SHP77 treated with DMSO at 0.1 percent for 48 hours (cell line): ENCODE measurements at regions not wholly inside any gene's neighbourhood (a gene's known extent, or its start where the extent isn't known, plus 50 kb on each side); places are given as distances from the start of the nearest gene placed in this dataset.

Experiments
- DNase-seq: peaks from one replicate; lab custom pipeline; 2025; lab: John Stamatoyannopoulos, UW

- no peak for DNase-seq
Measured at GRCh38 chr15:95972041-95972553, 358.4 kb upstream of the NR2F2 start.

DNA sequence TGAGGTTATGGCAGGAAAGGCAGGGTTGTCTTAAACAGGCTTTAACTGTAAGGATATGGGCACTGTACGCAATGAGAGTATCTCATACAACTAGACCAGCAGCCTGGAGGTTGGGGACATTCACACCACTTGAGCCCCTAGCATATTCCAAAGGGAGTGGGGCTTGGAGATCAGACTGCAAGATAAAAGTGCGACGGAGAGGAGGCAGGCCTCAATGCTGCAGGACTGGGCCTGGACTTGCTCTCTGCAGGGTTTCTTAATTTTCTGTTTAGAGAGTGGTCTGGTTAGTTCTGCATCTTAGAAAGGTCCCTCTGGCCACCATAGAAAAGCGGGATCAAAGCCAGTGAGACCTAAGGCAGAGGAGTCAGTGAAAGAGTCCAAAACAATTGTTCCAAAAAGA is 357.7 kb upstream of the NR2F2 start:
- no peak for DNase-seq

GRCh38 chr15:95973566-95974256 is 356.8 kb upstream of the NR2F2 start:
- no peak for DNase-seq

DNA sequence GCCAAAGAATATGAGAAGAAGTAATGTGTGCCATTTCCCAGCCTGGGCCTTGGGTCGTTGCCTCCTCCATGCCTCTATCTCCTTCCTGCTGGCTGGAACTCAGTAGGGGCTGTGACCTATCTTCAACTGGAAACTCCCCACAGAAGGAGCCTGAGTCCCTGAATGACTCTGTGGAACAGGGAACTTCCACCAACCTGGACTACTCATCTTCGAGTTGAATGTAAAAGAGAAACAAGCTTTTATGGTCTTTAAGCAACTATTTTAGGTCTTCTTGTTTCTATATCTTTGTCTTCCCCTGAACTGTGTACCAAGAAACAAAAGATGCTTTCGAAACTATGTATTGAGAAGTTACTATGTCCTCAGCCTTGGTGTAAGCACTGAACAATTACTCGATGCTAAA is 355.3 kb upstream of the NR2F2 start:
- DNase-seq = no peak

DNA sequence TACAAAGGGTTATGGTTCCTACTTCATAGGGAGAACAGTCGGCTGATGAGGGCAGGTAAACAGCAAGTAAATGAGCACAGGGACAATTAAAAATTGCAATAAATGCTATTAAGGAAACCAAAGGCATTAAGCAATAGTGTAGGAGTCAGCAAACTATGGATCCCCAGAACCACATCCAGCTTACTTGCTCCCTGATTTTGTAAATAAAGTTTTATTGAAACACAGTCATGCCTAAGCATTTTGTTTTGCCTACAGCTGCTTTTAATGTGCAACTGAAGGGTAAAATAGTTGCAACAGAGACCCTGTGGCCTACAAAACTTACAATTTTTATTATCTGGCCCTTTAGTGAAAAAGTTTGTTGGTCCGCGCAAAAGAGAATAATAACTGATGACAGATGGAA is 351.2 kb upstream of the NR2F2 start:
- DNase-seq = no peak

- no peak for DNase-seq
Measured at GRCh38 chr15:95981209-95981608, 349.3 kb upstream of the NR2F2 start.

GRCh38 chr15:95987299-95987698 is 343.2 kb upstream of the NR2F2 start:
- DNase-seq = no peak

DNA sequence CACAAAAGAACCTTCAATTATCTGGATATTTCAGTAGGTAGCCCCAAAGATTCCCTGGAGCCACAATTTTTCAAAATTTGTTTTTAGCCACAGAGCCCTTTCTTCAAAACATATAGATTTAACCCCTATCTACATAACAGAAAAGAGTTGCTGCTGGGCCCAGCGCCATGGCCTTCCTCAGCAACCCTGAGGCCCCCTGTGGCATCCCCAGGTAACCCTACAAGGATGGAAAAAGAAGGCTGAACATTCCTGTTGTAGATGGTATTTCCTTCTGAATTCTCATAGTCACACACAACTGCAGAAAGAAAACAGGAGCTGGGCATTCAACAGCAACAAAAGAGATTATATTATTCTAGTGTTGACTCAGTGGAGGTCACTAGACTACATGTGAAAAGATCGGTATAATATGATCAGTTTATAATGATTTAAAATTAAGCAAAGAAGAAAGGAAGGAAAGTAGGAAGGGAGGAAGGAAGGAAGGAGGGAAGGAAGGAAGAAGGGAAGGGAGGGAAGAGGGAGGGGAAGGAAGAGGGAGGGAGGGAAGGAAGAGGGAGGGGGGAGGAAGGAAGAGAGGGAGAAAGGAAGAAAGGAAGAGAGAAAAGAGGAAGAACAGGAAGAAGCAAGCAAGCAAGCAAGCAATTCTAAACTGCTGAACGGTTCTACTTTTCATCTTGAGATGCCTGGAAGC is 342.5 kb upstream of the NR2F2 start:
- DNase-seq = no peak

DNA sequence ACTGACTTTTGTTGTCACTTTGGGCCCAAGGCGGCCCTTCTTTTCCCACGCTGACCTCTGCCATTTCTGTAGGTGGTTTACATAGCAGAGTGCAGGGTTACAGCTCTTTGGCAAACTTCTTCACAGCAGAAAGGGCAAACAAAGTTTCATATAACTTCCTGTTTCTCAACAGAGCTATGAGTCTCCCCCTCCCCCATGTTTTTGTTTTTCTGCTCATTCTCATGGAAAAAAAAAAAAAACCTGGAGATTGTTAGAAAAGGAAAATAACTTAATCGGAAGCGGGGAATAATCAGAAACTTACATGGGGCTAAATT is 342.0 kb upstream of the NR2F2 start:
- DNase-seq = no peak

DNA sequence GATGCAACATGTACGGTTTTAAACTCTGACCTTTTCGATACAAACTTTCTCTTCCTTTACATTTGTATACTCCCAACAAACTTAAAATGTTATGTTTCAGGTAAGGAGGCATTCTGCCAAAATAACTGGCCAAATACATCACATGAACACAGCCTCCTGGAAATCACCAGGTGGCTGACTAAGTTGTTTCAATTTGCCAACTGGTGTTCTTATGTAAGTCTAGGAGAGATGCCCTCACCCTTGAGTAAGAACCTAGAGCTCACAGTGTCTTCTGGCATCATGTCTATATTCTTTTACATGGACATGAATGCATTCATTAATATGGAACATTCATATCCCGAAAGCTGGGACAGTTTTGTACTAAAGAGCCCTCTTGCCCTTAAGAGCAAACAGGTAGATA is 341.1 kb upstream of the NR2F2 start:
- no peak for DNase-seq

DNA sequence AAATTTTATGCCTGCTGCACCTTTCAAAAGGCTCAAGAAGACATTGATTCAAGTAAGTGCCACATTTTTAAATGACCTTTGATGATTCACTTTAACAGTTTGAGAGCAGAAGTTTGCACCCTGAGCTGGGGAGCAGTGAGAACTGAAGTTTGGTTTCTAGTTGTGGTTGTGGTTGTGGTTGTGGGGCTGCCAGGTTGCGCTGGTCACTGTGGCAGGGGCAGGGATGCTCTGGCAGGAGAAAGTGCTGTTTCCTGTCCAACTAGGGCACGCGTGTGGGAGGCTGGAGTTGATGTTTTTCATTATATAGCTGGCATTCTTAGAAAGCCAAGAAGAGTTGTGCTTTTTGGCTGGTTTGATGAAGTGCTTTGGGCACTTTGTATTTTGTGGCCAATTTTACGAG is 339.7 kb upstream of the NR2F2 start:
- no peak for DNase-seq

- no peak for DNase-seq
Measured at GRCh38 chr15:95994418-95994817, 336.1 kb upstream of the NR2F2 start.

- no peak for DNase-seq
Measured at GRCh38 chr15:95995375-95996168, 334.9 kb upstream of the NR2F2 start.

GRCh38 chr15:95996494-95996893 is 334.0 kb upstream of the NR2F2 start:
- no peak for DNase-seq

- DNase-seq = no peak
Measured at GRCh38 chr15:95998935-95999334, 331.6 kb upstream of the NR2F2 start.

DNA sequence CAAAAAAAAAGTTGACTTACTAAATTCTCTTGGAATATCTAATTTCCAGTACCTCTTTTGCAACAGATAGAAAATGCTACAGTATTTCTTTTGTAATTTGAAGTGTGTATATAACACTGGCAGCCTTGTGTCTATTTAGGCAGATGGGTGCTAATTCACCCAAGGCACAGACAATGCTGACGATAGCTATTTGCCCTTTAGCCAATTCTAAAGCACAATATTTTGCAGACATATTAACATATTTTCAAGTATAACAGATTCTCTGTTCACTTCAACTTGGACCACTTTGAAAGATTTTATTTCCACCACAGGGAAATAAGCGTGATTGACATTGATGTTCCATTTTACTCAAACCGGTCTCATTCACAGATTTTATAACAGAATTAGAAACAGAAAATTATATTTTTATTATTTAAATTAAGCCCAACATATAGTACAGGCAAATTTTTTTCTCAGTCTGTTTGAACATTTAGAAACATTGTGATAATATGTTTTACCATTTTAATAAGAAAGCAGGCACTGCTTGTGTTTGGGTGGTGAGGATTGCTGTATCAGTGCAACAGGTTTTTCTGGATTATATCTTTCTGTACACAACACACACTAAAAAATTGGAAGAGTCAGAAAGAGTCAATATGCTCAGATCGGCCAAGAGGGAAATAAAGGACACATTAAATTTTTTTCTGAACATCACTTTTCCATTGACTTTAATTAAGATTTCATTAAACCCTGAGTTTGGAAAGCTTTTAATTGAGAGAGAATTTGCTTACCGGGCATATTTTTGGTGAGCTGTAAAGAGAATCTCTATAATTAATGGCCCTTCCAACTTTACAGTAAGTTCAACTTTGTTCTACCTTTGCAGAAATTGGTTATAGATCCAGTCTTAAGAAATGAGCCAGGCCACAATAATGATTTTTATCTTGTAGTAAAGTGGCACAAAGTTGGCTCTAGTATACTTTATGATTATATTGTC is 327.3 kb upstream of the NR2F2 start:
- no peak for DNase-seq

GRCh38 chr15:96005906-96006305 is 324.6 kb upstream of the NR2F2 start:
- DNase-seq = no peak

- no peak for DNase-seq
Measured at GRCh38 chr15:96011136-96011535, 319.4 kb upstream of the NR2F2 start.

DNA sequence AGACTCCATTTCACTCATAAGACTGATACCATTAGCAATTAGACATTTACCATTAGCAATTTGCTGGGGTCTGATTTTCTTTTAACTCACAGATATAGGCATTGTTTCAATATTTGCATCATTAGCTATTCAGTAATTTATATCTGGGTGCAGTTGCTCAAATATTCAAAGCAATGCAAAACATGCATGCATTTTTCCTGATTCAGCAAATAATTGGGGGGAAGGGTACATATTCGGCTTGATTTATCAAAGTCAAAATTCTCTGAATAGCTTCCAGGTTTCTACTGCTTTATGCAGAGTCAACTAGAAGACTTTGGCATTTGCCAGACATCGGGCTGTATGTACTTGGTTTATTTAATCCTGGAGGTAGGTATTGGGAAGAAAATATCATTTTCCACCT is 315.6 kb upstream of the NR2F2 start:
- no peak for DNase-seq

DNA sequence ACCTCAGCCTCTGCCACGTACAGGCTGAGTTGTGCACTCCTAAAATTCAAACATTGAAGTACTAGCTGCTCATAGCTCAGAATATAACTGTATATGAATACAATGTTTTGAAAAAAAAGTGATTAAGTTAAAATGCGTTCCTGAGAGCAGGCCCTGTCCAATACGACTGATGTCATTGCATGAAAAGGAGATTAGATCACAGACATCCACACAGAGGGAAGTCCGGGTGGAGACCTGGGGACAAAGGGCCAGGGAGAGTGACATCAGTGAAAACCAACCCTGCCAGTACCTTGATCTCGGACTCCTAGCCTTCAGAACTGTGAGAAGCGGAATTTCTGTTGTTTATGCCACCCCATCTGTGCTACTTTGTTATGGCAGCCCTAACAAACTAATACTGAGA is 311.4 kb upstream of the NR2F2 start:
- DNase-seq = no peak

DNA sequence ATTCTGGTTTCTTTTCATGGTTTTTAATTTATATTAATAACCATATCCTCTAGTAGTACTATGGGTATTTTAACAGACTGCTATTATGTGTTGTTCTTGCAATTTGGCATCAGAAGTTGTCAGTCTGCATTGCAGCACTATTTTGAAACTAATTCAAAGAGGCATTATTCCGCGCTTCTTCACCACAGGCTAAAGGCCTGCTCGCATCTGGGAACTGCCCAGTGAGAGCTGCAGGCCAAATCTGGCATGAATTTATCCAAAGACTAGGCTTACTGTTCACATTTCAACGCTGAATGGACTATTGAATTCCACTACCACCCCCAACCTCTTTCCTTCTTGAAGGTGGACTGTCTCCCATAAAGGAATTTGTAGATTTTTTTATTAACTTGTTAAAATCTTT is 310.4 kb upstream of the NR2F2 start:
- no peak for DNase-seq

GRCh38 chr15:96020797-96021196 is 309.7 kb upstream of the NR2F2 start:
- DNase-seq = no peak
